ENCODE measurements at regions not wholly inside any gene's neighbourhood (a gene's known extent, or its start where the extent isn't known, plus 50 kb on each side); places are given as distances from the start of the nearest gene placed in this dataset.

GRCh38 chr13:69649063-69649392 is 458.6 kb upstream of the ATXN8OS start:
- TF ChIP-seq CTCF (IDR thresholded peaks at IDR 0.05) (no peak), POLR2AphosphoS5 (IDR thresholded peaks at IDR 0.05) (no peak), POLR2A (IDR thresholded peaks at IDR 0.05) (no peak), EP300 (IDR thresholded peaks at IDR 0.05) (no peak)
- 70 to 78% methylated on average over 2 of the region's 2 CpGs for WGBS, 2 donors
- no peak for DNase-seq
- no peaks in the 10 kb centered on the region for H3K4me1 ChIP-seq
- no peak for ATAC-seq (ENCODE audit: low FRiP score in 2 of 2)
- H3K27ac ChIP-seq: no peak overlapping the region
- no peaks in the 10 kb centered on the region for H3K36me3 ChIP-seq
- no peaks in the 10 kb centered on the region for H3K27me3 ChIP-seq
- H3K4me3 ChIP-seq: no peak overlapping the region
- H3K9me3 ChIP-seq: peaks cover 0 to 8% (median 3%) of the 10 kb centered on the region in 4 donors

- Histone ChIP-seq H3K4me1 (no peaks in the 10 kb centered on the region), H3K4me3 (no peak overlapping the region), H3K27me3 (no peaks in the 10 kb centered on the region), H3K36me3 (no peaks in the 10 kb centered on the region), H3K9me3 (peaks cover 0 to 8% (median 3%) of the 10 kb centered on the region in 4 donors), H3K27ac (no peak overlapping the region)
- DNase-seq (no peak), ATAC-seq (ENCODE audit: low FRiP score in 2 of 2) (no peak)
- TF ChIP-seq POLR2A (IDR thresholded peaks at IDR 0.05) (no peak), POLR2AphosphoS5 (IDR thresholded peaks at IDR 0.05) (no peak), EP300 (IDR thresholded peaks at IDR 0.05) (no peak), CTCF (IDR thresholded peaks at IDR 0.05) (no peak)
- WGBS, 2 donors: 83 to 86% methylated on average over 3 of the region's 3 CpGs
Observed at GRCh38 chr13:69648340-69649062, 459.1 kb upstream of the ATXN8OS start.

- Histone ChIP-seq H3K36me3 (no peaks in the 10 kb centered on the region), H3K4me3 (no peak overlapping the region), H3K27ac (no peak overlapping the region), H3K9me3 (peaks cover 0 to 8% (median 3%) of the 10 kb centered on the region in 4 donors), H3K4me1 (no peaks in the 10 kb centered on the region), H3K27me3 (no peaks in the 10 kb centered on the region)
- DNase-seq: no peak
- no peak for TF ChIP-seq POLR2A (IDR thresholded peaks at IDR 0.05)
- TF ChIP-seq POLR2AphosphoS5 (IDR thresholded peaks at IDR 0.05): no peak
- TF ChIP-seq CTCF (IDR thresholded peaks at IDR 0.05): no peak
- TF ChIP-seq EP300 (IDR thresholded peaks at IDR 0.05): no peak
- ATAC-seq (ENCODE audit: low FRiP score in 2 of 2): no peak
Observed at GRCh38 chr13:69644447-69644846, 463.2 kb upstream of the ATXN8OS start.

GRCh38 chr13:69641773-69642172 is 465.9 kb upstream of the ATXN8OS start:
- Histone ChIP-seq H3K27ac (no peak overlapping the region), H3K27me3 (no peaks in the 10 kb centered on the region), H3K4me3 (no peak overlapping the region), H3K4me1 (no peaks in the 10 kb centered on the region), H3K9me3 (peaks cover 0 to 8% (median 3%) of the 10 kb centered on the region in 4 donors), H3K36me3 (no peaks in the 10 kb centered on the region)
- ATAC-seq (ENCODE audit: low FRiP score in 2 of 2) (no peak), DNase-seq (no peak)
- TF ChIP-seq CTCF (IDR thresholded peaks at IDR 0.05) (no peak), EP300 (IDR thresholded peaks at IDR 0.05) (no peak), POLR2A (IDR thresholded peaks at IDR 0.05) (no peak), POLR2AphosphoS5 (IDR thresholded peaks at IDR 0.05) (no peak)

- Histone ChIP-seq H3K36me3 (no peaks in the 10 kb centered on the region), H3K4me3 (no peak overlapping the region), H3K27ac (no peak overlapping the region), H3K27me3 (no peaks in the 10 kb centered on the region), H3K4me1 (no peaks in the 10 kb centered on the region), H3K9me3 (no peaks in the 10 kb centered on the region)
- 71 to 78% methylated on average over 1 of the region's 1 CpG for WGBS, 2 donors
- ATAC-seq (ENCODE audit: low FRiP score in 2 of 2) (no peak), DNase-seq (no peak)
- TF ChIP-seq EP300 (IDR thresholded peaks at IDR 0.05): no peak
- TF ChIP-seq CTCF (IDR thresholded peaks at IDR 0.05): no peak
- TF ChIP-seq POLR2AphosphoS5 (IDR thresholded peaks at IDR 0.05): no peak
- no peak for TF ChIP-seq POLR2A (IDR thresholded peaks at IDR 0.05)
Observed at GRCh38 chr13:69633044-69633443, 474.6 kb upstream of the ATXN8OS start.

All from upper lobe of left lung (tissue), 6 donors.